ENCODE measurements at regions not wholly inside any gene's neighbourhood (a gene's known extent, or its start where the extent isn't known, plus 50 kb on each side); places are given as distances from the start of the nearest gene placed in this dataset.
"Not testable (repeated sequence)": the region's sequence is repeated elsewhere in the genome, so short reads cannot be mapped to it uniquely, and the experiment has no call there.

- TF ChIP-seq CTCF, POLR2A (IDR thresholded peaks at IDR 0.05): not testable (repeated sequence)
Measured at GRCh38 chr21:7813475-7813874, 2707.9 kb upstream of the TPTE start.
